A549 (cell line): ENCODE measurements at regions not wholly inside any gene's neighbourhood (a gene's known extent, or its start where the extent isn't known, plus 50 kb on each side); places are given as distances from the start of the nearest gene placed in this dataset.

Experiments
- ATAC-seq, 2 experiments: fragments of 200-7000 bp in 1 of 2; fragments of >200 bp in 1 of 2; cut with Nextera tagmentation in 1 of 2; cut with Tn5 transposase in 1 of 2; 3 replicates each; pipeline versions ENCODE4 v1.8.0 to v1.9.1; 2018 to 2020; ENCODE audit warnings: mild to moderate bottlenecking in 1 of 2, moderate library complexity in 1 of 2
- CTCF ChIA-PET: fragments of 300-600 bp; sonication (Branson Sonifier 250); formaldehyde crosslinking; extraction: SDS; loops from one replicate; lab custom pipeline; 2021; ENCODE audit warnings: antibody characterized with exemption, inconsistent platforms; lab: Yijun Ruan, JAX
- POLR2A ChIA-PET: fragments of 350-600 bp; formaldehyde crosslinking; extraction: SDS; loops from one replicate; lab custom pipeline; 2021; ENCODE audit warnings: antibody characterized with exemption, inconsistent platforms; lab: Yijun Ruan, JAX
- DNase-seq, 2 experiments: peaks; one replicate each; pipeline versions ENCODE4 v3.0.0 to v3.0.0-alpha.2; 2011 to 2016; ENCODE audit warnings: low read depth in 1 of 2, low spot score in 1 of 2
- FAIRE-seq: peaks from 2 replicates; lab custom pipeline; 2011; peaks lifted over from hg19 to GRCh38; lab: Jason Lieb, UNC
- H3K27ac ChIP-seq, 2 experiments: fragments of >200 bp; sonication (Bioruptor Twin); formaldehyde crosslinking; 3 replicates each; pipeline ENCODE4 v1.5.1; 2016 to 2017
- H3K4me1 ChIP-seq: fragments of >200 bp; sonication (Bioruptor Twin); formaldehyde crosslinking; 3 replicates; pipeline ENCODE4 v1.6.1; 2016
- H3K4me2 ChIP-seq: fragments of >200 bp; sonication (Bioruptor Twin); formaldehyde crosslinking; 3 replicates; pipeline ENCODE4 v1.6.1; 2016
- H3K4me3 ChIP-seq: fragments of >200 bp; sonication (Bioruptor Twin); formaldehyde crosslinking; 3 replicates; pipeline ENCODE4 v1.5.1; 2016
- H3K9me3 ChIP-seq: fragments of >200 bp; sonication (Bioruptor Twin); formaldehyde crosslinking; 3 replicates; pipeline ENCODE4 v1.6.1; 2016
- ATOH8 ChIP-seq: fragments of 250-450 bp; sonication (Bioruptor Pico); IDR thresholded peaks from 2 replicates; pipeline ENCODE4 v1.5.0; 2020; ENCODE audit warnings: low read depth, mild to moderate bottlenecking, moderate library complexity
- CHD4 ChIP-seq: fragments of 200-600 bp; sonication (generic); IDR thresholded peaks from 2 replicates; pipeline ENCODE4 v1.6.1; 2016; ENCODE audit warnings: antibody characterized with exemption, mild to moderate bottlenecking, borderline replicate concordance
- EHMT2 ChIP-seq: fragments of 200-600 bp; sonication (generic); IDR thresholded peaks from 2 replicates; pipeline ENCODE4 v1.6.1; 2016; ENCODE audit warnings: antibody characterized with exemption, low read depth, mild to moderate bottlenecking, moderate library complexity
- ELK1 ChIP-seq: fragments of 150-350 bp; IDR thresholded peaks from 2 replicates; pipeline ENCODE4 v1.6.1; 2014; ENCODE audit warnings: low read depth, mild to moderate bottlenecking, low read length
- ESRRA ChIP-seq: fragments of 150-350 bp; IDR thresholded peaks from 2 replicates; pipeline ENCODE4 v1.6.1; 2014; ENCODE audit warnings: mild to moderate bottlenecking, low read length, borderline replicate concordance
- FOSB ChIP-seq: fragments of 250-450 bp; sonication (Bioruptor Pico); IDR thresholded peaks from 2 replicates; pipeline ENCODE4 v1.5.0; 2020; ENCODE audit warnings: mild to moderate bottlenecking, moderate library complexity
- KDM1A ChIP-seq: fragments of 200-600 bp; sonication (generic); IDR thresholded peaks from 2 replicates; pipeline ENCODE4 v1.6.1; 2016; ENCODE audit warnings: low read depth, mild to moderate bottlenecking
- KDM5A ChIP-seq: fragments of 200-600 bp; sonication (generic); IDR thresholded peaks from 2 replicates; pipeline ENCODE4 v1.6.1; 2016; ENCODE audit warnings: antibody characterized with exemption, mild to moderate bottlenecking
- MAFK ChIP-seq: fragments of 450-650 bp; IDR thresholded peaks from 2 replicates; pipeline ENCODE4 v1.6.1; 2014; ENCODE audit not compliant: partially characterized antibody
- MAZ ChIP-seq: fragments of 150-350 bp; IDR thresholded peaks from 2 replicates; pipeline ENCODE4 v1.6.1; 2014; ENCODE audit warnings: antibody characterized with exemption, low read depth, low read length, borderline replicate concordance
- MYC ChIP-seq: IDR thresholded peaks from 2 replicates; pipeline ENCODE4 v1.6.1; 2012; ENCODE audit warnings: mild to moderate bottlenecking, inconsistent platforms, low read length, improper control_type of control experiment, borderline replicate concordance
- NFE2L2 ChIP-seq: fragments of 150-350 bp; conservative IDR thresholded peaks from 2 replicates; pipeline ENCODE4 v1.6.1; 2014; ENCODE audit warnings: low read length
- NR3C1 ChIP-seq: fragments of >200 bp; sonication (Bioruptor Twin); formaldehyde crosslinking; IDR thresholded peaks from 3 replicates; pipeline ENCODE4 v1.6.1; 2017
- PHF8 ChIP-seq: fragments of 200-600 bp; sonication (generic); IDR thresholded peaks from 2 replicates; pipeline ENCODE4 v1.6.1; 2016; ENCODE audit warnings: low read depth, mild to moderate bottlenecking, antibody characterized with exemption, moderate library complexity, borderline replicate concordance
- POLR2A ChIP-seq: IDR thresholded peaks from 2 replicates; pipeline ENCODE4 v1.6.1; 2012; ENCODE audit warnings: mild to moderate bottlenecking, low read length
- REST ChIP-seq: fragments of 200-600 bp; sonication (generic); IDR thresholded peaks from 2 replicates; pipeline ENCODE4 v1.6.1; 2016; ENCODE audit warnings: antibody characterized with exemption, mild to moderate bottlenecking, moderate library complexity
- RNF2 ChIP-seq: fragments of 200-600 bp; sonication (generic); IDR thresholded peaks from 2 replicates; pipeline ENCODE4 v1.6.1; 2016; ENCODE audit warnings: low read depth, mild to moderate bottlenecking, antibody characterized with exemption, moderate library complexity, borderline replicate concordance
- SMC3 ChIP-seq: fragments of >200 bp; sonication (Bioruptor Twin); formaldehyde crosslinking; IDR thresholded peaks from 3 replicates; pipeline ENCODE4 v1.6.1; 2018; ENCODE audit warnings: inconsistent platforms
- TFCP2L1 ChIP-seq: fragments of 250-450 bp; sonication (Bioruptor Pico); IDR thresholded peaks from 2 replicates; pipeline ENCODE4 v1.5.0; 2021; ENCODE audit warnings: mild to moderate bottlenecking
- ZC3H11A ChIP-seq: fragments of 450-650 bp; IDR thresholded peaks from 2 replicates; pipeline ENCODE4 v1.6.1; 2014; ENCODE audit warnings: antibody characterized with exemption, mild to moderate bottlenecking
- ZFP36 ChIP-seq: fragments of 450-650 bp; IDR thresholded peaks from 2 replicates; pipeline ENCODE4 v1.6.1; 2014; ENCODE audit warnings: borderline replicate concordance; ENCODE audit not compliant: partially characterized antibody
- ZNF302 ChIP-seq: fragments of 250-450 bp; sonication (Bioruptor Pico); IDR thresholded peaks from 2 replicates; pipeline ENCODE4 v1.9.0; 2021; ENCODE audit warnings: inconsistent platforms, mild to moderate bottlenecking, moderate library complexity
- WGBS: methylation state at CpG from one replicate; pipeline ENCODE4 v1.1.6; 2017; ENCODE audit errors: missing lambda C conversion rate; 5-methylcytosine and 5-hydroxymethylcytosine counted together
- TF ChIP-seq, protein P1 (sequence below): fragments of 250-450 bp; sonication (Bioruptor Pico); IDR thresholded peaks from 2 replicates; pipeline ENCODE4 v1.5.0; 2021; ENCODE audit warnings: mild to moderate bottlenecking, moderate library complexity, borderline replicate concordance
- TF ChIP-seq, protein P2 (sequence below): fragments of >200 bp; sonication (Bioruptor Twin); formaldehyde crosslinking; IDR thresholded peaks from 2 replicates; pipeline ENCODE4 v1.6.1; 2016
- TF ChIP-seq, protein P3 (sequence below): IDR thresholded peaks from 2 replicates; pipeline ENCODE4 v1.6.1; 2012; ENCODE audit warnings: low read depth, borderline replicate concordance

DNA sequence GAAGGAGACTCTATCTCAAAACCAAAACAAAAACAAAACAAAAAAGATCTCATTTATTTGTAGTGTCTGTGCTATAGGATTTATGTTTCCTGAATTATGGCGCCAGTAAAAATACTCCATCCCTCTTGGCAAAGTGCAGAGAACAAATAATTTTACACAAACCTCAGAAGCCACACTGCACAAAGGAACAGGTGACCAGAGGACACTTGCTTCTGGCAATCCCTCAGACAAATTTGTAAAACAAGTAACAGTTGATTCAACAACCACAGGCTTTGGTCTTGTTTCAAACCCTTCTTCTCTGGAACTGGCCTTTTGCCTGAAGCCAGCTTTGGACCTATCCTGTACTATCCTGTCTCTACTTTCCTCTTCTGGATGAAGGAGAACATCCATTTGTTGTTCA, 502.1 kb downstream of the DMAC1 start:
- Histone ChIP-seq H3K27ac (no peak overlapping the region), H3K4me2 (no peak overlapping the region), H3K4me1 (no peaks in the 10 kb centered on the region), H3K4me3 (no peak overlapping the region)
- no peak for FAIRE-seq
- WGBS, result 38% methylated on average over 1 of the region's 1 CpG
- no peak for TF ChIP-seq TFCP2L1
- no peak for TF ChIP-seq CHD4
- TF ChIP-seq, protein P1, sequence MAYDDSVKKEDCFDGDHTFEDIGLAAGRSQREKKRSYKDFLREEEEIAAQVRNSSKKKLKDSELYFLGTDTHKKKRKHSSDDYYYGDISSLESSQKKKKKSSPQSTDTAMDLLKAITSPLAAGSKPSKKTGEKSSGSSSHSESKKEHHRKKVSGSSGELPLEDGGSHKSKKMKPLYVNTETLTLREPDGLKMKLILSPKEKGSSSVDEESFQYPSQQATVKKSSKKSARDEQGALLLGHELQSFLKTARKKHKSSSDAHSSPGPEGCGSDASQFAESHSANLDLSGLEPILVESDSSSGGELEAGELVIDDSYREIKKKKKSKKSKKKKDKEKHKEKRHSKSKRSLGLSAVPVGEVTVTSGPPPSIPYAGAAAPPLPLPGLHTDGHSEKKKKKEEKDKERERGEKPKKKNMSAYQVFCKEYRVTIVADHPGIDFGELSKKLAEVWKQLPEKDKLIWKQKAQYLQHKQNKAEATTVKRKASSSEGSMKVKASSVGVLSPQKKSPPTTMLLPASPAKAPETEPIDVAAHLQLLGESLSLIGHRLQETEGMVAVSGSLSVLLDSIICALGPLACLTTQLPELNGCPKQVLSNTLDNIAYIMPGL (CRISPR knock-in tag), result no peak
- TF ChIP-seq SMC3, result no peak
- no peak for TF ChIP-seq MAFK
- no peak for TF ChIP-seq ZNF302
- no peak for TF ChIP-seq MYC
- no peak for TF ChIP-seq ESRRA
- no peak for TF ChIP-seq EHMT2
- TF ChIP-seq, protein P2, sequence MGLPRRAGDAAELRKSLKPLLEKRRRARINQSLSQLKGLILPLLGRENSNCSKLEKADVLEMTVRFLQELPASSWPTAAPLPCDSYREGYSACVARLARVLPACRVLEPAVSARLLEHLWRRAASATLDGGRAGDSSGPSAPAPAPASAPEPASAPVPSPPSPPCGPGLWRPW, result no peak
- TF ChIP-seq ZFP36, result no peak
- no peak for TF ChIP-seq PHF8
- no peak for TF ChIP-seq POLR2A
- TF ChIP-seq, protein P3, sequence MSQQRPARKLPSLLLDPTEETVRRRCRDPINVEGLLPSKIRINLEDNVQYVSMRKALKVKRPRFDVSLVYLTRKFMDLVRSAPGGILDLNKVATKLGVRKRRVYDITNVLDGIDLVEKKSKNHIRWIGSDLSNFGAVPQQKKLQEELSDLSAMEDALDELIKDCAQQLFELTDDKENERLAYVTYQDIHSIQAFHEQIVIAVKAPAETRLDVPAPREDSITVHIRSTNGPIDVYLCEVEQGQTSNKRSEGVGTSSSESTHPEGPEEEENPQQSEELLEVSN, result no peak
- TF ChIP-seq ELK1, result no peak
- TF ChIP-seq, all 56 proteins: peak for 0
- DNase-seq (no peak), ATAC-seq (no peak)
- ChIA-PET POLR2A (no interaction called here), CTCF (no interaction called here)
- no peaks in the 10 kb centered on the region for H3K9me3 ChIP-seq

- Histone ChIP-seq H3K9me3 (no peaks in the 10 kb centered on the region), H3K4me2 (no peak overlapping the region), H3K27ac (no peak overlapping the region), H3K4me1 (no peaks in the 10 kb centered on the region), H3K4me3 (no peak overlapping the region)
- FAIRE-seq (no peak), DNase-seq (no peak), ATAC-seq (no peak)
- 13% methylated on average over 1 of the region's 1 CpG for WGBS
- ChIA-PET POLR2A (no interaction called here), CTCF (no interaction called here)
- TF ChIP-seq FOSB (CRISPR knock-in tag), result no peak
- TF ChIP-seq ELK1, result no peak
- no peak for TF ChIP-seq PHF8
- TF ChIP-seq KDM5A, result no peak
- TF ChIP-seq, protein P2, result no peak
- TF ChIP-seq RNF2, result no peak
- TF ChIP-seq ZC3H11A, result no peak
- no peak for TF ChIP-seq ESRRA
- no peak for TF ChIP-seq ATOH8 (CRISPR knock-in tag)
- TF ChIP-seq MYC, result no peak
- TF ChIP-seq NFE2L2, result no peak
- no peak for TF ChIP-seq REST
- TF ChIP-seq KDM1A, result no peak
- TF ChIP-seq, protein P3, result no peak
- no peak for TF ChIP-seq ZNF302
- TF ChIP-seq MAZ, result no peak
- no peak for TF ChIP-seq NR3C1
These were observed 506.5 kb downstream of the DMAC1 start for GRCh38 chr9:7293091-7293490.
